Kidney epithelial cell (primary cell): ENCODE measurements at regions not wholly inside any gene's neighbourhood (a gene's known extent, or its start where the extent isn't known, plus 50 kb on each side); places are given as distances from the start of the nearest gene placed in this dataset.
A peak's percentile ranks its signal among the peaks of the same experiment; 100 is the strongest.

Experiments
- DNase-seq: peaks from one replicate; pipeline ENCODE4 v3.0.0-alpha.2; 2010; ENCODE audit warnings: low read depth
- H3K27me3 ChIP-seq: 2 replicates; pipeline ENCODE4 v1.6.0; 2011; ENCODE audit warnings: low read length; ENCODE audit not compliant: control insufficient read depth, insufficient read depth
- H3K36me3 ChIP-seq: 2 replicates; pipeline ENCODE4 v1.5.1; 2011; ENCODE audit warnings: low read length; ENCODE audit not compliant: control insufficient read depth, insufficient read depth
- H3K4me3 ChIP-seq: 2 replicates; pipeline ENCODE4 v1.5.1; 2011; ENCODE audit warnings: low read depth, mild to moderate bottlenecking, control low read depth, low read length
- CTCF ChIP-seq: IDR thresholded peaks from 2 replicates; pipeline ENCODE4 v1.5.1; 2011; ENCODE audit warnings: mild to moderate bottlenecking, moderate library complexity, low read length, control low read depth, inconsistent platforms; ENCODE audit not compliant: insufficient read depth, poor library complexity, severe bottlenecking

- no peak overlapping the region for H3K4me3 ChIP-seq
- no peaks in the 10 kb centered on the region for H3K27me3 ChIP-seq
- H3K36me3 ChIP-seq = no peaks in the 10 kb centered on the region
- DNase-seq = no peak
- TF ChIP-seq CTCF = no peak
Measured at GRCh38 chr21:27649762-27650161, 682.9 kb upstream of the ADAMTS5 start.

- no peaks in the 10 kb centered on the region for H3K36me3 ChIP-seq
- no peak overlapping the region for H3K4me3 ChIP-seq
- peak; percentile 85 for DNase-seq
- no peaks in the 10 kb centered on the region for H3K27me3 ChIP-seq
- TF ChIP-seq CTCF = no peak
Measured at GRCh38 chr21:27649323-27649722, 682.4 kb upstream of the ADAMTS5 start.

- no peak for TF ChIP-seq CTCF
- DNase-seq = peak; percentile 45
- Histone ChIP-seq H3K36me3 (no peaks in the 10 kb centered on the region), H3K27me3 (no peaks in the 10 kb centered on the region), H3K4me3 (no peak overlapping the region)
Measured at GRCh38 chr21:27648560-27648959, 681.7 kb upstream of the ADAMTS5 start.

GRCh38 chr21:27647921-27648320, 681.0 kb upstream of the ADAMTS5 start:
- DNase-seq = no peak
- no peak for TF ChIP-seq CTCF
- H3K4me3 ChIP-seq = no peak overlapping the region
- H3K27me3 ChIP-seq = no peaks in the 10 kb centered on the region
- H3K36me3 ChIP-seq = no peaks in the 10 kb centered on the region

GRCh38 chr21:27647401-27647800, 680.5 kb upstream of the ADAMTS5 start:
- Histone ChIP-seq H3K27me3 (no peaks in the 10 kb centered on the region), H3K36me3 (no peaks in the 10 kb centered on the region), H3K4me3 (no peak overlapping the region)
- no peak for DNase-seq
- TF ChIP-seq CTCF = no peak

GRCh38 chr21:27646691-27647090, 679.8 kb upstream of the ADAMTS5 start:
- no peak for TF ChIP-seq CTCF
- no peak for DNase-seq
- Histone ChIP-seq H3K36me3 (no peaks in the 10 kb centered on the region), H3K4me3 (no peak overlapping the region), H3K27me3 (no peaks in the 10 kb centered on the region)
